A673 (cell line): ENCODE measurements at regions not wholly inside any gene's neighbourhood (a gene's known extent, or its start where the extent isn't known, plus 50 kb on each side); places are given as distances from the start of the nearest gene placed in this dataset.

Source experiments
- BruUV-seq: library from RNA; stranded (reverse); fragments of 400-500 nt; replicated peaks from 2 replicates; lab custom pipeline; 2021; lab: Mats Ljungman, UMichigan
- CTCF ChIA-PET: fragments of 300-600 bp; sonication (Branson Sonifier 250); formaldehyde crosslinking; loops from one replicate; lab custom pipeline; 2022; ENCODE audit warnings: antibody characterized with exemption; lab: Charles Lee
- POLR2A ChIA-PET: fragments of 300-600 bp; sonication (Branson Sonifier 250); formaldehyde crosslinking; loops from one replicate; lab custom pipeline; 2022; ENCODE audit warnings: antibody characterized with exemption; ENCODE audit not compliant: low non-redundant PET; lab: Charles Lee
- DNase-seq: peaks from one replicate; pipeline ENCODE4 v3.0.0-alpha.2; 2015; ENCODE audit warnings: low spot score
- H3K27ac ChIP-seq: fragments of 200-600 bp; sonication (generic); 2 replicates; pipeline ENCODE4 v1.5.1; 2016; ENCODE audit warnings: mixed run types, low read depth, mild to moderate bottlenecking, mixed read lengths, antibody characterized with exemption, low read length; ENCODE audit not compliant: poor library complexity, severe bottlenecking
- H3K27me3 ChIP-seq: fragments of 200-600 bp; sonication (generic); replicated peaks from 2 replicates; pipeline ENCODE4 v1.6.1; 2017; ENCODE audit warnings: mixed run types, low read depth, mild to moderate bottlenecking, mixed read lengths, antibody characterized with exemption, low read length; ENCODE audit not compliant: insufficient read depth, poor library complexity
- H3K36me3 ChIP-seq: fragments of 200-600 bp; sonication (generic); 2 replicates; pipeline ENCODE4 v1.6.1; 2016; ENCODE audit warnings: mixed run types, mild to moderate bottlenecking, mixed read lengths, antibody characterized with exemption, low read length; ENCODE audit not compliant: insufficient read depth, poor library complexity, severe bottlenecking
- H3K4me1 ChIP-seq: fragments of 200-600 bp; sonication (generic); 2 replicates; pipeline ENCODE4 v1.6.1; 2017; ENCODE audit warnings: mixed run types, mild to moderate bottlenecking, mixed read lengths, antibody characterized with exemption, low read length; ENCODE audit not compliant: insufficient read depth, poor library complexity, severe bottlenecking
- H3K4me3 ChIP-seq: fragments of 200-600 bp; sonication (generic); 2 replicates; pipeline ENCODE4 v1.5.1; 2016; ENCODE audit warnings: low read depth, mixed run types, mild to moderate bottlenecking, mixed read lengths, low read length; ENCODE audit not compliant: poor library complexity, severe bottlenecking
- H3K9me3 ChIP-seq: fragments of 200-600 bp; sonication (generic); 2 replicates; pipeline ENCODE4 v1.6.1; 2016; ENCODE audit warnings: mixed run types, low read depth, mild to moderate bottlenecking, mixed read lengths, antibody characterized with exemption, low read length; ENCODE audit not compliant: poor library complexity, severe bottlenecking
- EZH2 ChIP-seq: fragments of 200-600 bp; sonication (generic); IDR thresholded peaks from 2 replicates; pipeline ENCODE4 v1.6.1; 2017; ENCODE audit warnings: borderline replicate concordance, low read depth, mild to moderate bottlenecking, mixed read lengths, antibody characterized with exemption, low read length; ENCODE audit not compliant: poor library complexity, severe bottlenecking
- intact Hi-C: fragments of 100-400 bp; cut with micrococcal nuclease; formaldehyde crosslinking; loops from one replicate; pipeline ENCODE4 v1.10.0; 2022; ENCODE audit not compliant: unreplicated experiment
- TF ChIP-seq, protein P1 (sequence below): fragments of 300-800, 200-600 bp; sonication (generic); conservative IDR thresholded peaks from 2 replicates; pipeline ENCODE4 v1.5.1; 2017; ENCODE audit warnings: low read depth, mild to moderate bottlenecking, antibody characterized with exemption, low read length, moderate library complexity, mixed read lengths

DNA sequence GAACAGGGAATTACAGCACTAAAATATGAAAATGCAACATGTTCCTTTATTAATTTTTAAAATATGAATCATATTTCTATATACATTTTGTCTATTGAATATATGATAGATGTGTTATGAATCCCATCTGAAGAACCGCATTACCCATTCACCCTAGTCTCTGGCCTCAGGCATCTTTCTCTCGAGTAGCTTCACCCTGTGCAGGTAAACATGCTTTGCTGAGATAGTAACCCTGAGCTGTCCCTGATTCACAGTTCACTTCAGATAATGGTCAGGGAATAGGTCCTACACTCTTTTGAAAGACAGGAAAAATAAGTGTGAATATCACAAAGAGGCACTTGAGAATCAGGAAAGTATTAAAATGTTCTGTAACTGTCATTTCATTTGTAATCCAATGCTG, 766.8 kb downstream of the IRX1 start:
- no TSS peak for BruUV-seq
- CTCF ChIA-PET = no interaction called here
- intact Hi-C loops = no loop called here
- POLR2A ChIA-PET = no interaction called here
- H3K27ac ChIP-seq = no peak overlapping the region
- no peaks in the 10 kb centered on the region for H3K36me3 ChIP-seq
- no peak for TF ChIP-seq EZH2
- TF ChIP-seq, protein P1, sequence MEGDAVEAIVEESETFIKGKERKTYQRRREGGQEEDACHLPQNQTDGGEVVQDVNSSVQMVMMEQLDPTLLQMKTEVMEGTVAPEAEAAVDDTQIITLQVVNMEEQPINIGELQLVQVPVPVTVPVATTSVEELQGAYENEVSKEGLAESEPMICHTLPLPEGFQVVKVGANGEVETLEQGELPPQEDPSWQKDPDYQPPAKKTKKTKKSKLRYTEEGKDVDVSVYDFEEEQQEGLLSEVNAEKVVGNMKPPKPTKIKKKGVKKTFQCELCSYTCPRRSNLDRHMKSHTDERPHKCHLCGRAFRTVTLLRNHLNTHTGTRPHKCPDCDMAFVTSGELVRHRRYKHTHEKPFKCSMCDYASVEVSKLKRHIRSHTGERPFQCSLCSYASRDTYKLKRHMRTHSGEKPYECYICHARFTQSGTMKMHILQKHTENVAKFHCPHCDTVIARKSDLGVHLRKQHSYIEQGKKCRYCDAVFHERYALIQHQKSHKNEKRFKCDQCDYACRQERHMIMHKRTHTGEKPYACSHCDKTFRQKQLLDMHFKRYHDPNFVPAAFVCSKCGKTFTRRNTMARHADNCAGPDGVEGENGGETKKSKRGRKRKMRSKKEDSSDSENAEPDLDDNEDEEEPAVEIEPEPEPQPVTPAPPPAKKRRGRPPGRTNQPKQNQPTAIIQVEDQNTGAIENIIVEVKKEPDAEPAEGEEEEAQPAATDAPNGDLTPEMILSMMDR = no peak
- no peaks in the 10 kb centered on the region for H3K4me1 ChIP-seq
- peaks cover 36% of the 10 kb centered on the region for H3K9me3 ChIP-seq
- H3K27me3 ChIP-seq = no peaks in the 10 kb centered on the region
- no peak overlapping the region for H3K4me3 ChIP-seq
- DNase-seq = no peak

GRCh38 chr5:4363045-4363444, 767.4 kb downstream of the IRX1 start:
- Histone ChIP-seq H3K36me3 (no peaks in the 10 kb centered on the region), H3K9me3 (peaks cover 33% of the 10 kb centered on the region), H3K27ac (no peak overlapping the region), H3K4me1 (no peaks in the 10 kb centered on the region), H3K27me3 (no peaks in the 10 kb centered on the region), H3K4me3 (no peak overlapping the region)
- BruUV-seq = no TSS peak
- ChIA-PET POLR2A (no interaction called here), CTCF (no interaction called here)
- no peak for DNase-seq
- TF ChIP-seq, protein P1 = no peak
- no peak for TF ChIP-seq EZH2
- intact Hi-C loops = no loop called here

GRCh38 chr5:4366628-4367027, 771.0 kb downstream of the IRX1 start:
- ChIA-PET POLR2A (no interaction called here), CTCF (no interaction called here)
- Histone ChIP-seq H3K27me3 (no peaks in the 10 kb centered on the region), H3K36me3 (no peaks in the 10 kb centered on the region), H3K4me1 (no peaks in the 10 kb centered on the region), H3K9me3 (peaks cover 40% of the 10 kb centered on the region), H3K27ac (no peak overlapping the region), H3K4me3 (no peak overlapping the region)
- intact Hi-C loops = no loop called here
- no peak for TF ChIP-seq EZH2
- TF ChIP-seq, protein P1 = no peak
- no TSS peak for BruUV-seq
- DNase-seq = no peak
